GM18907 (cell line): ENCODE measurements at regions not wholly inside any gene's neighbourhood (a gene's known extent, or its start where the extent isn't known, plus 50 kb on each side); places are given as distances from the start of the nearest gene placed in this dataset.
"Not testable (repeated sequence)": the region's sequence is repeated elsewhere in the genome, so short reads cannot be mapped to it uniquely, and the experiment has no call there.

Experiments used
- ATAC-seq: cut with Tn5 transposase; IDR thresholded peaks from one replicate; pipeline ENCODE4 v1.9.1; 2021; ENCODE audit warnings: mild to moderate bottlenecking, moderate library complexity; ENCODE audit not compliant: unreplicated experiment

- ATAC-seq = no peak
These were observed 951.3 kb downstream of the STIM2 start for GRCh38 chr4:27811948-27812347.

- ATAC-seq = not testable (repeated sequence)
These were observed 952.6 kb downstream of the STIM2 start for GRCh38 chr4:27813226-27813625.

- not testable (repeated sequence) for ATAC-seq
These were observed 953.2 kb downstream of the STIM2 start for GRCh38 chr4:27813699-27814425.

GRCh38 chr4:27819246-27819645 is 958.6 kb downstream of the STIM2 start:
- ATAC-seq = no peak

- ATAC-seq = no peak
These were observed 968.2 kb downstream of the STIM2 start for GRCh38 chr4:27828843-27829242.

- no peak for ATAC-seq
These were observed 969.6 kb downstream of the STIM2 start for GRCh38 chr4:27830251-27830650.

GRCh38 chr4:27835851-27836250 is 975.2 kb downstream of the STIM2 start:
- ATAC-seq = no peak

GRCh38 chr4:27836523-27836922 is 975.9 kb downstream of the STIM2 start:
- ATAC-seq = no peak

GRCh38 chr4:27843776-27844175 is 983.1 kb downstream of the STIM2 start:
- no peak for ATAC-seq

- ATAC-seq = no peak
These were observed 983.7 kb downstream of the STIM2 start for GRCh38 chr4:27844376-27844775.

GRCh38 chr4:27846951-27847350 is 986.3 kb downstream of the STIM2 start:
- ATAC-seq = no peak

- ATAC-seq = no peak
These were observed 1000.7 kb downstream of the STIM2 start for GRCh38 chr4:27861381-27861787.

GRCh38 chr4:27861802-27862201 is 1001.2 kb downstream of the STIM2 start:
- peak; percentile 79 for ATAC-seq

GRCh38 chr4:27873596-27873995 is 1013.0 kb downstream of the STIM2 start:
- ATAC-seq = no peak

- ATAC-seq = peak; percentile 91
These were observed 1021.1 kb downstream of the STIM2 start for GRCh38 chr4:27881705-27882104.

GRCh38 chr4:27886120-27886519 is 1025.5 kb downstream of the STIM2 start:
- no peak for ATAC-seq

- ATAC-seq = no peak
These were observed 1027.0 kb downstream of the STIM2 start for GRCh38 chr4:27887646-27888045.

GRCh38 chr4:27888505-27888904 is 1027.9 kb downstream of the STIM2 start:
- no peak for ATAC-seq

GRCh38 chr4:27894951-27895350 is 1034.3 kb downstream of the STIM2 start:
- no peak for ATAC-seq

- ATAC-seq = no peak
These were observed 1047.7 kb downstream of the STIM2 start for GRCh38 chr4:27908356-27908755.

GRCh38 chr4:27910227-27910626 is 1049.6 kb downstream of the STIM2 start:
- ATAC-seq = no peak

GRCh38 chr4:27911047-27911446 is 1050.4 kb downstream of the STIM2 start:
- ATAC-seq = no peak

- no peak for ATAC-seq
These were observed 1053.1 kb downstream of the STIM2 start for GRCh38 chr4:27913738-27914137.
